Transverse colon (tissue), 4 donors: ENCODE measurements at regions not wholly inside any gene's neighbourhood (a gene's known extent, or its start where the extent isn't known, plus 50 kb on each side); places are given as distances from the start of the nearest gene placed in this dataset.

ENCODE experiments used
- DNase-seq: peaks from one replicate; pipeline ENCODE4 v3.0.0-alpha.2; 2019
- H3K27ac ChIP-seq, 4 donors: fragments of 200-600 bp; sonication (generic); 2 replicates each; pipeline ENCODE4 v1.5.1; 2016 to 2018; ENCODE audit warnings: inconsistent platforms in 4 of 4
- H3K27me3 ChIP-seq: fragments of 200-600 bp; sonication (generic); 2 replicates; pipeline ENCODE4 v1.5.1; 2017; ENCODE audit warnings: inconsistent platforms
- H3K36me3 ChIP-seq, 4 donors: fragments of 200-600 bp; sonication (generic); 2 replicates each; pipeline ENCODE4 v1.5.1; 2017 to 2019; ENCODE audit warnings: inconsistent platforms in 4 of 4
- H3K4me1 ChIP-seq, 4 donors: fragments of 200-600 bp; sonication (generic); 2 replicates each; pipeline ENCODE4 v1.5.1; 2017 to 2020; ENCODE audit warnings: inconsistent platforms in 4 of 4
- H3K4me3 ChIP-seq, 4 donors: fragments of 200-600 bp; sonication (generic); 1 replicate in 1 of 4; 2 replicates in 3 of 4; pipeline versions ENCODE4 v1.5.1 to v1.6.1; 2017 to 2019; ENCODE audit warnings: inconsistent platforms in 4 of 4
- H3K9me3 ChIP-seq, 2 donors: fragments of 200-600 bp; sonication (generic); 2 replicates each; pipeline ENCODE4 v1.5.1; 2017 to 2019; ENCODE audit warnings: inconsistent platforms in 2 of 2
- EP300 ChIP-seq: sonication (generic); formaldehyde crosslinking; IDR thresholded peaks from one replicate; pipeline ENCODE4 v1.6.1; 2017; ENCODE audit warnings: antibody characterized with exemption, low read depth
- POLR2A ChIP-seq: fragments of 450-650 bp; IDR thresholded peaks from one replicate; pipeline ENCODE4 v1.6.1; 2016; ENCODE audit warnings: antibody characterized with exemption, mild to moderate bottlenecking, moderate library complexity
- POLR2AphosphoS5 ChIP-seq, 3 donors: sonication (generic); formaldehyde crosslinking; IDR thresholded peaks; one replicate each; pipeline ENCODE4 v1.6.1; 2016; ENCODE audit warnings: antibody characterized with exemption in 3 of 3
- WGBS, 2 donors: methylation state at CpG; one replicate each; pipeline ENCODE4 v1.1.5; 2018; ENCODE audit warnings: low coverage in 1 of 2; 5-methylcytosine and 5-hydroxymethylcytosine counted together
- in situ Hi-C, 4 donors: fragments of 200-750 bp; cut with MboI; loops; one replicate each; pipeline versions ENCODE4 v1.15.0 to v1.15.1; 2017; ENCODE audit warnings: low sequenced_read_pairs in 3 of 4, low pct_ligation_motif_present in 1 of 4, low pct_unique_long_range_greater_than_20kb in 1 of 4
- intact Hi-C: fragments of 100-400 bp; cut with DNase I; formaldehyde crosslinking; loops from one replicate; pipeline ENCODE4 v1.15.1; 2023; ENCODE audit warnings: low total_unique reads
- TF ChIP-seq, protein P1 (sequence below), 5 experiments: fragments of 200-600 bp in 3 of 5; fragments of 450-650 bp in 2 of 5; sonication (generic) in 3 of 5; IDR thresholded peaks; 1 replicate in 2 of 5; 2 replicates in 3 of 5; pipeline ENCODE4 v1.5.1; 2016 to 2017; ENCODE audit warnings: antibody characterized with exemption in 5 of 5, inconsistent platforms in 3 of 5, mild to moderate bottlenecking in 2 of 5, moderate library complexity in 1 of 5

GRCh38 chr5:52674815-52675545, 112.7 kb upstream of the ITGA1 start:
- Histone ChIP-seq H3K4me3 (no peak overlapping the region), H3K27me3 (no peaks in the 10 kb centered on the region), H3K4me1 (no peaks in the 10 kb centered on the region), H3K27ac (no peak overlapping the region), H3K9me3 (no peaks in the 10 kb centered on the region), H3K36me3 (no peaks in the 10 kb centered on the region)
- in situ Hi-C loops (loop anchor here (25.0 kb wide), 2 partner anchors 237 to 1713 kb away; no protein-coding TSS in a partner anchor), intact Hi-C loops (no loop called here)
- WGBS, 2 donors, result 64 to 71% methylated on average over 5 of the region's 5 CpGs
- no peak for DNase-seq
- TF ChIP-seq POLR2A (no peak), EP300 (no peak), POLR2AphosphoS5 (IDR thresholded peaks at IDR 0.05) (no peak)
- TF ChIP-seq, protein P1, sequence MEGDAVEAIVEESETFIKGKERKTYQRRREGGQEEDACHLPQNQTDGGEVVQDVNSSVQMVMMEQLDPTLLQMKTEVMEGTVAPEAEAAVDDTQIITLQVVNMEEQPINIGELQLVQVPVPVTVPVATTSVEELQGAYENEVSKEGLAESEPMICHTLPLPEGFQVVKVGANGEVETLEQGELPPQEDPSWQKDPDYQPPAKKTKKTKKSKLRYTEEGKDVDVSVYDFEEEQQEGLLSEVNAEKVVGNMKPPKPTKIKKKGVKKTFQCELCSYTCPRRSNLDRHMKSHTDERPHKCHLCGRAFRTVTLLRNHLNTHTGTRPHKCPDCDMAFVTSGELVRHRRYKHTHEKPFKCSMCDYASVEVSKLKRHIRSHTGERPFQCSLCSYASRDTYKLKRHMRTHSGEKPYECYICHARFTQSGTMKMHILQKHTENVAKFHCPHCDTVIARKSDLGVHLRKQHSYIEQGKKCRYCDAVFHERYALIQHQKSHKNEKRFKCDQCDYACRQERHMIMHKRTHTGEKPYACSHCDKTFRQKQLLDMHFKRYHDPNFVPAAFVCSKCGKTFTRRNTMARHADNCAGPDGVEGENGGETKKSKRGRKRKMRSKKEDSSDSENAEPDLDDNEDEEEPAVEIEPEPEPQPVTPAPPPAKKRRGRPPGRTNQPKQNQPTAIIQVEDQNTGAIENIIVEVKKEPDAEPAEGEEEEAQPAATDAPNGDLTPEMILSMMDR (IDR thresholded peaks at IDR 0.05), result no peak

- DNase-seq, result no peak
- H3K36me3 ChIP-seq, result no peaks in the 10 kb centered on the region
- H3K9me3 ChIP-seq, result no peaks in the 10 kb centered on the region
- H3K27me3 ChIP-seq, result no peaks in the 10 kb centered on the region
- H3K4me3 ChIP-seq, result no peak overlapping the region
- in situ Hi-C loops, result loop anchor here (25.0 kb wide), 1 partner anchor 230 kb away; no protein-coding TSS in a partner anchor
- no peak for TF ChIP-seq POLR2A
- TF ChIP-seq POLR2AphosphoS5 (IDR thresholded peaks at IDR 0.05), result no peak
- no peak for TF ChIP-seq EP300
- TF ChIP-seq, protein P1 (IDR thresholded peaks at IDR 0.05), result no peak
- intact Hi-C loops, result no loop called here
- 86 to 100% methylated on average over 3 to 7 of the region's 7 CpGs for WGBS, 2 donors
- no peaks in the 10 kb centered on the region for H3K4me1 ChIP-seq
- H3K27ac ChIP-seq, result no peak overlapping the region
These were observed 105.2 kb upstream of the ITGA1 start for GRCh38 chr5:52682492-52682891.

DNA sequence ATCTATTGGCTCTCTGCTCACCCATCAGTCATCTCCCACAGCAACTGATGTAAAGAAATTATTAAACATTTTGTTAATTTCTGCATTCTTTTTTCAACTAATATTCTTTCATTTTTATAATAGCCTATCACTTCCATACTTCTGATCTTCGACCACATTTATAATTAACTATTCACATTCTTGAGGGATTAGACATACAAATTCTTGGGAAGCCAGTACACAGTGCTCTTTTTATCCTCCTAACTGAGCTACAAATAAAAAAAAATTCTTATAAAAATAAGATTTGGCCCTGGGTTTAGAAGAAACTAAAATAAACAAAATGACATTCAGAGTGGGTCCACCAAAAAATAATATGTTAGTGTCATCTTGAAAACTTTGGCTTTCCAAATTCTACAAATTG, 103.7 kb upstream of the ITGA1 start:
- intact Hi-C loops (no loop called here), in situ Hi-C loops (loop anchor here (25.0 kb wide), 1 partner anchor 228 kb away; no protein-coding TSS in a partner anchor)
- Histone ChIP-seq H3K27ac (no peak overlapping the region), H3K36me3 (no peaks in the 10 kb centered on the region), H3K4me1 (no peaks in the 10 kb centered on the region), H3K27me3 (no peaks in the 10 kb centered on the region), H3K9me3 (no peaks in the 10 kb centered on the region), H3K4me3 (no peak overlapping the region)
- 58 to 59% methylated on average over 1 of the region's 1 CpG for WGBS, 2 donors
- TF ChIP-seq POLR2A, result no peak
- TF ChIP-seq EP300, result no peak
- no peak for TF ChIP-seq POLR2AphosphoS5 (IDR thresholded peaks at IDR 0.05)
- TF ChIP-seq, protein P1 (IDR thresholded peaks at IDR 0.05), result no peak
- no peak for DNase-seq

GRCh38 chr5:52685566-52685965, 102.2 kb upstream of the ITGA1 start:
- DNase-seq, result no peak
- Histone ChIP-seq H3K4me1 (no peaks in the 10 kb centered on the region), H3K27me3 (no peaks in the 10 kb centered on the region), H3K27ac (no peak overlapping the region), H3K9me3 (no peaks in the 10 kb centered on the region), H3K36me3 (no peaks in the 10 kb centered on the region), H3K4me3 (no peak overlapping the region)
- TF ChIP-seq POLR2AphosphoS5 (IDR thresholded peaks at IDR 0.05), result no peak
- no peak for TF ChIP-seq EP300
- TF ChIP-seq, protein P1 (IDR thresholded peaks at IDR 0.05), result no peak
- TF ChIP-seq POLR2A, result no peak
- WGBS, 2 donors, result 62% methylated on average over 1 of the region's 1 CpG; no CpG with 5 or more reads in 1 of the 2 donors
- in situ Hi-C loops (loop anchor here (25.0 kb wide), 1 partner anchor 227 kb away; no protein-coding TSS in a partner anchor), intact Hi-C loops (no loop called here)
